DOHH2 (cell line): ENCODE measurements at regions not wholly inside any gene's neighbourhood (a gene's known extent, or its start where the extent isn't known, plus 50 kb on each side); places are given as distances from the start of the nearest gene placed in this dataset.
"Not testable (repeated sequence)": the region's sequence is repeated elsewhere in the genome, so short reads cannot be mapped to it uniquely, and the experiment has no call there.

Source experiments
- CTCF ChIP-seq: fragments of 200-600 bp; sonication (generic); IDR thresholded peaks from one replicate; pipeline ENCODE4 v1.5.1; 2014; ENCODE audit warnings: antibody characterized with exemption, mild to moderate bottlenecking, low read depth, low read length; ENCODE audit not compliant: poor library complexity, severe bottlenecking
- EZH2phosphoT487 ChIP-seq: fragments of 200-600 bp; sonication (generic); IDR thresholded peaks from 2 replicates; pipeline ENCODE4 v1.6.1; 2017; ENCODE audit warnings: borderline replicate concordance, mild to moderate bottlenecking, antibody characterized with exemption, low read length, moderate library complexity, mixed read lengths

- TF ChIP-seq CTCF, EZH2phosphoT487: not testable (repeated sequence)
These were observed 403.9 kb upstream of the TMEFF2 start for GRCh38 chr2:192598649-192599048.
